H1 (cell line): ENCODE measurements at regions not wholly inside any gene's neighbourhood (a gene's known extent, or its start where the extent isn't known, plus 50 kb on each side); places are given as distances from the start of the nearest gene placed in this dataset.

Experiments used
- BCL11A ChIP-seq, 2 experiments: IDR thresholded peaks; one replicate each; pipeline ENCODE4 v1.6.1; 2011; ENCODE audit warnings: low read depth in 2 of 2, low read length in 2 of 2, mild to moderate bottlenecking in 2 of 2
- E2F6 ChIP-seq: IDR thresholded peaks from 2 replicates; pipeline ENCODE4 v1.6.1; 2012; ENCODE audit warnings: inconsistent platforms
- GTF2F1 ChIP-seq: IDR thresholded peaks from 2 replicates; pipeline ENCODE4 v1.6.1; 2012; ENCODE audit warnings: low read depth, low read length, improper control_type of control experiment, borderline replicate concordance
- TF ChIP-seq, protein P1 (sequence below): IDR thresholded peaks from 2 replicates; pipeline ENCODE4 v1.6.1; 2011; ENCODE audit warnings: low read length, improper control_type of control experiment

GRCh38 chr9:6703898-6704639, 53.7 kb upstream of the KDM4C start (continued):
- TF ChIP-seq, protein P1, sequence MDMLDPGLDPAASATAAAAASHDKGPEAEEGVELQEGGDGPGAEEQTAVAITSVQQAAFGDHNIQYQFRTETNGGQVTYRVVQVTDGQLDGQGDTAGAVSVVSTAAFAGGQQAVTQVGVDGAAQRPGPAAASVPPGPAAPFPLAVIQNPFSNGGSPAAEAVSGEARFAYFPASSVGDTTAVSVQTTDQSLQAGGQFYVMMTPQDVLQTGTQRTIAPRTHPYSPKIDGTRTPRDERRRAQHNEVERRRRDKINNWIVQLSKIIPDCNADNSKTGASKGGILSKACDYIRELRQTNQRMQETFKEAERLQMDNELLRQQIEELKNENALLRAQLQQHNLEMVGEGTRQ = peak; percentile 100
- TF ChIP-seq BCL11A (IDR thresholded peaks at IDR 0.05; ENCODE audit: low read depth in 2 of 2, low read length in 2 of 2) (no peak), E2F6 (peak; percentile 97), GTF2F1 (no peak)
